HFF-Myc (cell line): ENCODE measurements at regions not wholly inside any gene's neighbourhood (a gene's known extent, or its start where the extent isn't known, plus 50 kb on each side); places are given as distances from the start of the nearest gene placed in this dataset.
A peak's percentile ranks its signal among the peaks of the same experiment; 100 is the strongest.
"Not testable (repeated sequence)": the region's sequence is repeated elsewhere in the genome, so short reads cannot be mapped to it uniquely, and the experiment has no call there.

Experiments used
- DNase-seq: peaks from one replicate; pipeline ENCODE4 v3.0.0-alpha.2; 2011; ENCODE audit warnings: low read depth; ENCODE audit errors: extremely low read depth
- H3K4me3 ChIP-seq: replicated peaks from 2 replicates; pipeline ENCODE4 v1.5.1; 2011; ENCODE audit warnings: low read depth, mild to moderate bottlenecking, control low read depth, low read length
- TF ChIP-seq, protein P1 (sequence below): IDR thresholded peaks from 2 replicates; pipeline ENCODE4 v1.5.1; 2012; ENCODE audit warnings: mild to moderate bottlenecking, low read depth, low read length, control low read depth; ENCODE audit errors: missing control alignments

DNA sequence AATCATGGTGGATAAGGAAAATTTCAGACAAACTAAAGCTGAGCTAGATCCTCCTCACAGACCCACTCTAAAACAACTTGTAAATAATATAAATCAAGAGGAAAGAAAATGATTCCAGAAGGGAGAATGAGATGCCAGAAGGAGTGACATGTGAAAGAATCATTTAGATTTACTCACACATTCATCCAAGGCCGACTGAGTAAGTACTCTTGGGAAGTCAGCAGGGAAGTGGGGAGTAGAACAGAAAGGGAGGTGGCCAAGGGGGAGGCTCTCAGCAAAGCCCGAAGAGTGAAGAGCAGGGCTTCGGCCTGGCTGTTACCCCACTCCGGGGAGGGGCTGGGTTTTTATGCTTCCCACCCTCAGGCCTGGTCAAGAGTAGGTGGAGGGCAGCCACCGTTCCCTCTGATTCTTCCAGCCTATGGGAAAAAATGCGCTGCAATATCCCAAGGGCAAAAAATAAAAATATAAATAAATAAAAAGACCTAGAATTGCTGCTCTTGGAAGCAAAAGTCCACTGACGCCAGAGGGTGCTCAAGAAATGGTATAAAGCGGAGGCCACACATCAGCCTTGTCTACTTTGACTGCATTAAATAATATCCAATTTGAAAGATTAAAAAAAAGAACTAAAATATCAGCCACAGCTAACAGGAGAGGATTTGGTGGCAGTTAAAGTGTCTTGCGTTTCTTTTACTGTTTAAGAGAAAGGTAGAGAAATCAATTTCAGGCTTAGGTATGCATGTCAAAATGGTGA is 110.2 kb upstream of the COL5A1 start:
- no peak for DNase-seq
- TF ChIP-seq, protein P1, sequence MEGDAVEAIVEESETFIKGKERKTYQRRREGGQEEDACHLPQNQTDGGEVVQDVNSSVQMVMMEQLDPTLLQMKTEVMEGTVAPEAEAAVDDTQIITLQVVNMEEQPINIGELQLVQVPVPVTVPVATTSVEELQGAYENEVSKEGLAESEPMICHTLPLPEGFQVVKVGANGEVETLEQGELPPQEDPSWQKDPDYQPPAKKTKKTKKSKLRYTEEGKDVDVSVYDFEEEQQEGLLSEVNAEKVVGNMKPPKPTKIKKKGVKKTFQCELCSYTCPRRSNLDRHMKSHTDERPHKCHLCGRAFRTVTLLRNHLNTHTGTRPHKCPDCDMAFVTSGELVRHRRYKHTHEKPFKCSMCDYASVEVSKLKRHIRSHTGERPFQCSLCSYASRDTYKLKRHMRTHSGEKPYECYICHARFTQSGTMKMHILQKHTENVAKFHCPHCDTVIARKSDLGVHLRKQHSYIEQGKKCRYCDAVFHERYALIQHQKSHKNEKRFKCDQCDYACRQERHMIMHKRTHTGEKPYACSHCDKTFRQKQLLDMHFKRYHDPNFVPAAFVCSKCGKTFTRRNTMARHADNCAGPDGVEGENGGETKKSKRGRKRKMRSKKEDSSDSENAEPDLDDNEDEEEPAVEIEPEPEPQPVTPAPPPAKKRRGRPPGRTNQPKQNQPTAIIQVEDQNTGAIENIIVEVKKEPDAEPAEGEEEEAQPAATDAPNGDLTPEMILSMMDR: no peak
- H3K4me3 ChIP-seq: no peak overlapping the region

DNA sequence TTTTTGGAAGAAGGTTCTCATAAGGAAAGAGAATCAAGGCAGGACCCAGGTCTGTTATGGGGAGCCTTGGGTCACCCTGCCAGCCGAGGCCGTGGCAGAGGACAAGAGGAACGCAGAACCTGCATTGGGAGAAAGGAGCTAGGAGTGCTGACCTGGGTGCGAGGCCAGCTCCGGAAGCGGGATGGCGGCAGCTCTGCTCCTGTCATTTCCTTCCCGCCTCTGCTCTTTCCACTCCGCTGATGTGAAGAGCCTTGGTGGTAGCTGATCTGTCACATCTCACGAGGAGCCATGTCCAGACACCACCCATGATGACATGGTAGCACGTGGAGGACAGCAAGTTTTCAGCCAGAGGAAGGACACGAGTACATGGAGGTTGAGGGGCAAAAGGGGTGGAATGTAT is 109.5 kb upstream of the COL5A1 start:
- TF ChIP-seq, protein P1: no peak
- DNase-seq: no peak
- no peak overlapping the region for H3K4me3 ChIP-seq

DNA sequence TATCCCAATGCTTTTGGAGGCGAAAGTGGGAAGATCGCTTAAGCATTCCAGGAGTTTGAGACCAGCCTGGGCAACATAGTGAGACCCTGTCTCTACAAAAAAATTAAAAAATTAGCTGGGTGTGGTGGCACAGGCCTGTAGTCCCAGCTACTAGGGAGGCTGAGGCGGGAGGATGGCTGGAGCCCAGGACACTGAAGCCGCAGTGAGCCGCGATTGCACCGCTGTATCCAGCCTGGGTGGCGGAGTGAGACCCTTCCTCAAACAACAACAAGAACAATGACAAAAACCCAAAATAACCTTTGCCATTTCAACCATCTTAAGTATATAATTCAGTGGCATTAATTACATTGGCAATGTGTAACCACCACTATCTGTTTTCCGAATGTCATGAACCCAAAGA is 108.9 kb upstream of the COL5A1 start:
- not testable (repeated sequence) for DNase-seq, H3K4me3 ChIP-seq

DNA sequence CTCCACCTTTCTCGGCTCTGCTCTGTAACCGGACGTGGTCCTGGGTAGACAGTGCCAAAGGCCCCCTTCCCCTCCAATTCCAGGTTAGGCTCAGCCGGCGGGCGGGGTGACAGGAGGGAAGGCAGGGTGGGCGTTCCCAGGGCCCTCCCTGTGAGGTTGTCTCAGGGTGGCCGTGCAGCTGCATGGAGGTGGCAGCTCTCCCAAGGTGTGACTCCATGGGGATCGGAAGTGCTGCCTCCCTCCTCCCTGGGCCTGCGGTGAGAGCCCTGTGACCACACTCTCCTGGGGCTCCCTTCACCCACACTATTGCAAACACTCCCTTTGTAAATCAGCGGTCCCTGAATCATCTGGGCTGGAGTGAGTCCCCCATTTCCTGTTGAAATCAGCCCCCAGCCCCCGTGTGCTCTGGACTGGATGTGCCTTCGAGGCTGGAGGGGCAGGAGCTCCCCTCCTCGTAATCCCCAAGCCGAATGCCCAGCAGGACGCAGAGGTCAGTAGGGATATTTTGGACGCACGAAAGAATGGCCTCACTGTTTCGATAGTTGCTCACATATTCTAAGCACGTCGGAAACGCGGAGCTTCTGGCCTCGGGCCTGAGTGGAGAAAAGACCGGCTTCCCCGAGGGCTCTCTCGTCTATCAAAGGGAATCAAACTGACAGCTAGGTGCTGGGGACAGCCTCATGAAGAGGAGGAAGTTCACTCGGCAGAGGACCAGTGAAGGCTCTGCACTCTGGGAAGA is 107.6 kb upstream of the COL5A1 start:
- TF ChIP-seq, protein P1: no peak
- H3K4me3 ChIP-seq: no peak overlapping the region
- no peak for DNase-seq

DNA sequence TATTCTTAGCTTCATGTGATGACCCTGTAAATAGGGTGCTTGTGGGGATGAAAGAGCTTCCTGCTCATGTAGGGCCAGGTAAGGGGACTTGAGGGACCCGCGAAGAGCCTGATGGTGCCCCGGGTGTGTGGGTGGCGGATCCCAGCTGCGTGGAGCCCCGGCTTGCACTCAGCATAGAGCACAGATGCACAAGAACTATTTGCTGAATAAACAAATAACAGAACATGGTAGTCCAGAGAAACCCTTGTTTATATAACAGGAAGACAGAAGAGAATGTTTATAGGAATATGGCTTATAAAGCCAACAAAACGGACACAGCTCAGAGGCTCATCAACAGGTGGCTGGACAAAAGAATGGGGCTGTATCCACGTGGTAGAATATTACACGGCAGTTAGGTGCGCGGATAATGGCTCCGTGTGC is 106.9 kb upstream of the COL5A1 start:
- DNase-seq: no peak
- TF ChIP-seq, protein P1: no peak
- H3K4me3 ChIP-seq: no peak overlapping the region

DNA sequence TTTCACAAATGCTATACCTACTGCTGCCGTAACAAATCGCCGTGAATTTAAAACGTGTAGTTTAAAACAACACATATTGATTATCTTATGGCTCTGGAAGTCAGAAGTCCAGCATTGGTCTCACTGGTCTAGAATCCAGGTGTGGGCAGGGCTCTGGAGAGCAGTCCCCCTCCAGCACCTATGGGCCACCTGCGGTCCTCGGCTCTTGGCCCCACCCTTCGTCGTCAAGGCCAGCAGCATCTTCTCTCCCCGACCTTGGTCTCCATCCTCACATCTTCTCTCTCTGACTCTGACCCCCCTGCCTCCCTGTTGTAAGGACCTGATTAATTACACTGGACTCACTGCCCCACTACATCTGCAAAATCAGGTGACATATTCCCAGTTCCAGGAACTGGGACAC is 106.4 kb upstream of the COL5A1 start:
- no peak for DNase-seq
- TF ChIP-seq, protein P1: no peak
- H3K4me3 ChIP-seq: no peak overlapping the region

DNA sequence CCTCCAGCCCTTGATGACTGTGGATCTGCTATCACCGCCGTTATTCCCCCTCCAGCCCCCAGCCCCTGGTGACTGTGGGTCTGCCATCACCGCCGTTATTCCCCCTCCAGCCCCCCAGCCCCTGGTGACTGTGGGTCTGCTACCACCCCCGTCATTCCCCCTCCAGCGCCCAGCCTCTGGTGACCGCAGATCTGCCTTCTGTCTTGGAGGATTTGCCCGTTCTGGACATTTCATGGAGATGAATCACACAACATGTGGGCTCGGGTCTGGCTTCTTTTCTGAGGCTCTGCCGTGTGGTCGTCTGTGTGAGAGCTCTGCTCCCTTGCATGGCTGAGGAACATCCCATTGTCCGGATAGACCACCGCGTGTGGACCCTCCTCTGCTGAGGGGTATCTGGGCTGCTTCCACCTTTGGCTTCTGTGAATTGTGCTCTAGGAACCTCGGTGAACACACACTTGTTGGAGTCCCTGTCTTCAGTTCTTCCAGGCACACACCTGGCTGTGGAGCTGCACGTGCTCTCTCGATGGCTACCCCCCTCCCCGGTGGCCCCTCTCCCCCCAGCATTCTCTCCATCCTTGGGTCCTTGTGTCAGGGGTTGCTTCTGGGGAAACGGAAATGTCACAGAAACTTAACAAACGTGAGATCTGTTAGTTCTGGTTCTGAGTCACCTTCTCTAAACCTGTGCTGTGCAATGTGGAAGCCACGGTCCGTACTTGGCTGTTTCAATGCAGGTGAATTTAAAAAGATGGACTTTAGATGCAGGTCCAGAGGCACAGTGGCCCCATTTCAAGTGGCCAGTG is 105.3 kb upstream of the COL5A1 start:
- no peak overlapping the region for H3K4me3 ChIP-seq
- DNase-seq: peak; percentile 65
- TF ChIP-seq, protein P1: no peak
